ENCODE measurements at regions not wholly inside any gene's neighbourhood (a gene's known extent, or its start where the extent isn't known, plus 50 kb on each side); places are given as distances from the start of the nearest gene placed in this dataset.

- no peak for TF ChIP-seq CTCF (IDR thresholded peaks at IDR 0.05; ENCODE audit: insufficient read depth, low read length, poor library complexity, severe bottlenecking)
- H3K4me3 ChIP-seq (ENCODE audit: low read depth, low read length): no peak overlapping the region
- no peaks in the 10 kb centered on the region for H3K27me3 ChIP-seq (ENCODE audit: control insufficient read depth, insufficient read depth, low read length)
- DNase-seq (ENCODE audit: low read depth): no peak
- H3K36me3 ChIP-seq (ENCODE audit: control insufficient read depth, insufficient read depth, low read length): no peaks in the 10 kb centered on the region
These were observed 175.8 kb upstream of the PPP2R2D start for GRCh38 chr10:131724891-131725580.

- Histone ChIP-seq H3K4me3 (ENCODE audit: low read depth, low read length) (no peak overlapping the region), H3K27me3 (ENCODE audit: control insufficient read depth, insufficient read depth, low read length) (no peaks in the 10 kb centered on the region), H3K36me3 (ENCODE audit: control insufficient read depth, insufficient read depth, low read length) (no peaks in the 10 kb centered on the region)
- no peak for DNase-seq (ENCODE audit: low read depth)
- TF ChIP-seq CTCF (IDR thresholded peaks at IDR 0.05; ENCODE audit: insufficient read depth, low read length, poor library complexity, severe bottlenecking): no peak
These were observed 175.2 kb upstream of the PPP2R2D start for GRCh38 chr10:131725581-131726069.

GRCh38 chr10:131726076-131726880 lies 174.5 kb upstream of the PPP2R2D start:
- no peak for TF ChIP-seq CTCF (IDR thresholded peaks at IDR 0.05; ENCODE audit: insufficient read depth, low read length, poor library complexity, severe bottlenecking)
- Histone ChIP-seq H3K4me3 (ENCODE audit: low read depth, low read length) (no peak overlapping the region), H3K36me3 (ENCODE audit: control insufficient read depth, insufficient read depth, low read length) (no peaks in the 10 kb centered on the region), H3K27me3 (ENCODE audit: control insufficient read depth, insufficient read depth, low read length) (no peaks in the 10 kb centered on the region)
- DNase-seq (ENCODE audit: low read depth): no peak

GRCh38 chr10:131726967-131727366 lies 173.8 kb upstream of the PPP2R2D start:
- TF ChIP-seq CTCF (IDR thresholded peaks at IDR 0.05; ENCODE audit: insufficient read depth, low read length, poor library complexity, severe bottlenecking): no peak
- H3K4me3 ChIP-seq (ENCODE audit: low read depth, low read length): no peak overlapping the region
- H3K36me3 ChIP-seq (ENCODE audit: control insufficient read depth, insufficient read depth, low read length): no peaks in the 10 kb centered on the region
- no peak for DNase-seq (ENCODE audit: low read depth)
- no peaks in the 10 kb centered on the region for H3K27me3 ChIP-seq (ENCODE audit: control insufficient read depth, insufficient read depth, low read length)

- H3K36me3 ChIP-seq (ENCODE audit: control insufficient read depth, insufficient read depth, low read length): no peaks in the 10 kb centered on the region
- H3K4me3 ChIP-seq (ENCODE audit: low read depth, low read length): no peak overlapping the region
- no peaks in the 10 kb centered on the region for H3K27me3 ChIP-seq (ENCODE audit: control insufficient read depth, insufficient read depth, low read length)
- no peak for TF ChIP-seq CTCF (IDR thresholded peaks at IDR 0.05; ENCODE audit: insufficient read depth, low read length, poor library complexity, severe bottlenecking)
- DNase-seq (ENCODE audit: low read depth): no peak
These were observed 173.2 kb upstream of the PPP2R2D start for GRCh38 chr10:131727560-131727959.

Data from kidney epithelial cell (primary cell).